Ishikawa (cell line): ENCODE measurements at regions not wholly inside any gene's neighbourhood (a gene's known extent, or its start where the extent isn't known, plus 50 kb on each side); places are given as distances from the start of the nearest gene placed in this dataset.

Experiments used
- CEBPB ChIP-seq: IDR thresholded peaks from 2 replicates; pipeline ENCODE4 v1.6.1; 2012
- CREB1 ChIP-seq: IDR thresholded peaks from 2 replicates; pipeline ENCODE4 v1.6.1; 2012; ENCODE audit warnings: low read depth
- EGR1 ChIP-seq: IDR thresholded peaks from 2 replicates; pipeline ENCODE4 v1.6.1; 2012
- EP300 ChIP-seq: IDR thresholded peaks from 2 replicates; pipeline ENCODE4 v1.6.1; 2012; ENCODE audit warnings: borderline replicate concordance
- FOXM1 ChIP-seq: IDR thresholded peaks from 2 replicates; pipeline ENCODE4 v1.6.1; 2012; ENCODE audit warnings: low read depth, borderline replicate concordance
- NFIC ChIP-seq: IDR thresholded peaks from 2 replicates; pipeline ENCODE4 v1.6.1; 2012
- RAD21 ChIP-seq: IDR thresholded peaks from 2 replicates; pipeline ENCODE4 v1.6.1; 2012; ENCODE audit warnings: low read depth
- TAF1 ChIP-seq: IDR thresholded peaks from 2 replicates; pipeline ENCODE4 v1.6.1; 2012; ENCODE audit warnings: low read depth, mild to moderate bottlenecking
- TCF12 ChIP-seq: IDR thresholded peaks from 2 replicates; pipeline ENCODE4 v1.6.1; 2012; ENCODE audit warnings: low read depth
- TEAD4 ChIP-seq: IDR thresholded peaks from 2 replicates; pipeline ENCODE4 v1.6.1; 2012
- YY1 ChIP-seq: IDR thresholded peaks from 2 replicates; pipeline ENCODE4 v1.6.1; 2012; ENCODE audit warnings: low read depth
- ZBTB7A ChIP-seq: IDR thresholded peaks from 2 replicates; pipeline ENCODE4 v1.6.1; 2012; ENCODE audit warnings: low read depth
- TF ChIP-seq, protein P1 (sequence below): IDR thresholded peaks from 2 replicates; pipeline ENCODE4 v1.6.1; 2012
- TF ChIP-seq, protein P2 (sequence below): IDR thresholded peaks from 2 replicates; pipeline ENCODE4 v1.6.1; 2012; ENCODE audit warnings: low read depth, mild to moderate bottlenecking
- TF ChIP-seq, protein P3 (sequence below): IDR thresholded peaks from 2 replicates; pipeline ENCODE4 v1.6.1; 2012

DNA sequence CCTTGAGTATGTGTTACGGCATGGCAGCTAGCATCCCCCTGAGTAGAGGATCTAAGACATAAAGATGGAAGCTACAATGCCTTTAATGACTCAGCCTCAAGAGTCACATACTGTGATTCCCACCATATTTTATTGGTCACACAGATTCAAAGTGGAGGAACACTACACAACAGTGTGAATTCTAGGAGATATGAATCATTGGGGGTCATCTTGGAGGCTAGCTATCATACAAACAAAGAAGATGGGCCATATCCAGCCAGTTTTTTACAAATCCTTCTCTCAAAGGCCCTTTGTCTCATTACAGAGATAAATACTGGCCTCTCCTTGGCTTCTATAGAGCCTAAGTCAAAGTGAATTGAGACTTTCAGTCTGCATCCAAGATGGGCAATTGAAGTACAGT is 177.0 kb downstream of the TBX15 start:
- TF ChIP-seq CEBPB (no peak), EP300 (no peak), CREB1 (no peak), NFIC (no peak), TAF1 (no peak), EGR1 (no peak), FOXM1 (no peak), RAD21 (no peak), YY1 (no peak), TCF12 (no peak), TEAD4 (no peak)
- TF ChIP-seq, protein P1, sequence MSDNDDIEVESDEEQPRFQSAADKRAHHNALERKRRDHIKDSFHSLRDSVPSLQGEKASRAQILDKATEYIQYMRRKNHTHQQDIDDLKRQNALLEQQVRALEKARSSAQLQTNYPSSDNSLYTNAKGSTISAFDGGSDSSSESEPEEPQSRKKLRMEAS: no peak
- TF ChIP-seq, protein P2, sequence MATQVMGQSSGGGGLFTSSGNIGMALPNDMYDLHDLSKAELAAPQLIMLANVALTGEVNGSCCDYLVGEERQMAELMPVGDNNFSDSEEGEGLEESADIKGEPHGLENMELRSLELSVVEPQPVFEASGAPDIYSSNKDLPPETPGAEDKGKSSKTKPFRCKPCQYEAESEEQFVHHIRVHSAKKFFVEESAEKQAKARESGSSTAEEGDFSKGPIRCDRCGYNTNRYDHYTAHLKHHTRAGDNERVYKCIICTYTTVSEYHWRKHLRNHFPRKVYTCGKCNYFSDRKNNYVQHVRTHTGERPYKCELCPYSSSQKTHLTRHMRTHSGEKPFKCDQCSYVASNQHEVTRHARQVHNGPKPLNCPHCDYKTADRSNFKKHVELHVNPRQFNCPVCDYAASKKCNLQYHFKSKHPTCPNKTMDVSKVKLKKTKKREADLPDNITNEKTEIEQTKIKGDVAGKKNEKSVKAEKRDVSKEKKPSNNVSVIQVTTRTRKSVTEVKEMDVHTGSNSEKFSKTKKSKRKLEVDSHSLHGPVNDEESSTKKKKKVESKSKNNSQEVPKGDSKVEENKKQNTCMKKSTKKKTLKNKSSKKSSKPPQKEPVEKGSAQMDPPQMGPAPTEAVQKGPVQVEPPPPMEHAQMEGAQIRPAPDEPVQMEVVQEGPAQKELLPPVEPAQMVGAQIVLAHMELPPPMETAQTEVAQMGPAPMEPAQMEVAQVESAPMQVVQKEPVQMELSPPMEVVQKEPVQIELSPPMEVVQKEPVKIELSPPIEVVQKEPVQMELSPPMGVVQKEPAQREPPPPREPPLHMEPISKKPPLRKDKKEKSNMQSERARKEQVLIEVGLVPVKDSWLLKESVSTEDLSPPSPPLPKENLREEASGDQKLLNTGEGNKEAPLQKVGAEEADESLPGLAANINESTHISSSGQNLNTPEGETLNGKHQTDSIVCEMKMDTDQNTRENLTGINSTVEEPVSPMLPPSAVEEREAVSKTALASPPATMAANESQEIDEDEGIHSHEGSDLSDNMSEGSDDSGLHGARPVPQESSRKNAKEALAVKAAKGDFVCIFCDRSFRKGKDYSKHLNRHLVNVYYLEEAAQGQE: no peak
- TF ChIP-seq, protein P3, sequence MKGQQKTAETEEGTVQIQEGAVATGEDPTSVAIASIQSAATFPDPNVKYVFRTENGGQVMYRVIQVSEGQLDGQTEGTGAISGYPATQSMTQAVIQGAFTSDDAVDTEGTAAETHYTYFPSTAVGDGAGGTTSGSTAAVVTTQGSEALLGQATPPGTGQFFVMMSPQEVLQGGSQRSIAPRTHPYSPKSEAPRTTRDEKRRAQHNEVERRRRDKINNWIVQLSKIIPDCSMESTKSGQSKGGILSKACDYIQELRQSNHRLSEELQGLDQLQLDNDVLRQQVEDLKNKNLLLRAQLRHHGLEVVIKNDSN: no peak

DNA sequence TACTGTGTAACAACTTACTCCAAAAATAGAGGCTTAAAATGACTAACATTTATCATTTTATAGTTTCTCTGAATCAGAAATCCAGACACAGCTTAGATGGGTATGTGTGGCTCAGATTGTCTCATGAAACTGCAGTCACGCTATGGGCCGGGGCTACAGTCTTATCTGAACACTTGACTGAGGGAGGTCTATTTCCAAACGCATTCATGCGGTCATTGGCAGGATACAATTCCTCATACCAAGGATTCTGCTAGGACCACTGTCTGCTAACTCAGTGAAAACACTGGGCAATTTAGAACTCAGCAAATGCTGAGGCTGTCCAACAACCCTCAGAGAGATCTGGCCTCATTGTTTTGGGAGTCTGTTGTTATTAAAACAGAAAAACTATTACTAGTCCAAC is 178.6 kb downstream of the TBX15 start:
- TF ChIP-seq RAD21 (no peak), EGR1 (no peak), TEAD4 (no peak), YY1 (no peak), TCF12 (no peak), ZBTB7A (no peak)
- TF ChIP-seq, protein P3: no peak

DNA sequence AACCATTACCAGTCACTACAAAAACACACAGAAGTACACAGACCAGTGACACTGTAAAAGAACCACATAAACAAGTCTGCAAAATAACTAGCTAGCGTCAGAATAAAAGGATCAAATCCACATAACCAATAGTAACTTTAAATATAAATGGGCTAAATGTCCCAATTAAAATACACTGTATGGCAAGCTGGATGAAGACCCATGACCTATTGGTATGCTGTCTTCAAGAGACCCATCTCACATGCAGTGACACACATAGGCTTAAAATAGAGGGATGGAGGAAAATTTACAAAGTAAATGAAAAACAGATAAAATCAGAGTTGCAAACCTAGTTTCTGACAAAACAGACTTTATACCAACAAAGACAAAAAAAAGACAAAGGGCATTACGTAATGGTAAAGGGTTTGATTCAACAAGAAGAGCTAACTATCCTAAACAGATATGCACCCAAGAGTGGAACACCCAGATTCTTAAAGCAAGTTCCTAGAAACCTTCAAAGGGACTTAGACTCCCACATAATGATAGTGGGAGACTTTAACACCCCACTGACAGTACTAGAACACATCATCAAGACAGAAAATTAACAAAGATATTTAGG is 196.9 kb downstream of the TBX15 start:
- TF ChIP-seq, protein P2: no peak
- TF ChIP-seq RAD21 (no peak), TAF1 (no peak), YY1 (no peak)

DNA sequence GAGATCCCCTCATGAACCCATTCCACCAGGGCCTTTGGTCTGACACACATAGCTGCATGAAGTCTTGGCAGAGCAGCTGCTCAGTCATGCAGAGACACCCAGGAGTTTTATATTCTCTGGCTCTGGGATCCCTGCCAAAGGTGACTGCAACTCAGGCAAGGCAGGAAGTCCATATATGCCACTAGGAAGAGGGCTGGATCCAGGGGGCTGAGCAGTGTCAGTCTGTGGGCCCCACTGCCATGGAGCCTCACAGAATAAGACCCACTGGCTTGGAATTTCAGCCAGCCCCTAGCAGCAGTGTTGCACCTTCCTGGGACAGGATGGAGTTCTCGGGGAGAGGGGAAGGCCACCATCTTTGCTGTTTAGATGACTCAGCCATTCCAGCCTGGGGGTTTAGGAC is 199.7 kb downstream of the TBX15 start:
- TF ChIP-seq TCF12: peak; percentile 73
- TF ChIP-seq TAF1: no peak
- TF ChIP-seq TEAD4: peak; percentile 79
- TF ChIP-seq, protein P3: no peak
- no peak for TF ChIP-seq CREB1
- TF ChIP-seq EP300: peak; percentile 67; the same call in 1 of the 2 replicates
- peak; percentile 96 for TF ChIP-seq NFIC
- TF ChIP-seq, protein P1: peak; percentile 51
- no peak for TF ChIP-seq FOXM1
- no peak; the same call in 1 of the 2 replicates for TF ChIP-seq ZBTB7A
- no peak for TF ChIP-seq RAD21
- peak; percentile 66 for TF ChIP-seq YY1
- peak; percentile 27; the same call in 1 of the 2 replicates for TF ChIP-seq CEBPB
- TF ChIP-seq, protein P2: no peak
